CD4-positive, alpha-beta T cell treated with Interleukin-6 for 4 hours (primary cell): ENCODE measurements at regions not wholly inside any gene's neighbourhood (a gene's known extent, or its start where the extent isn't known, plus 50 kb on each side); places are given as distances from the start of the nearest gene placed in this dataset.

Experiments used
- DNase-seq: peaks from one replicate; pipeline ENCODE4 v3.0.0-alpha.2; 2020; ENCODE audit warnings: mixed read lengths

DNA sequence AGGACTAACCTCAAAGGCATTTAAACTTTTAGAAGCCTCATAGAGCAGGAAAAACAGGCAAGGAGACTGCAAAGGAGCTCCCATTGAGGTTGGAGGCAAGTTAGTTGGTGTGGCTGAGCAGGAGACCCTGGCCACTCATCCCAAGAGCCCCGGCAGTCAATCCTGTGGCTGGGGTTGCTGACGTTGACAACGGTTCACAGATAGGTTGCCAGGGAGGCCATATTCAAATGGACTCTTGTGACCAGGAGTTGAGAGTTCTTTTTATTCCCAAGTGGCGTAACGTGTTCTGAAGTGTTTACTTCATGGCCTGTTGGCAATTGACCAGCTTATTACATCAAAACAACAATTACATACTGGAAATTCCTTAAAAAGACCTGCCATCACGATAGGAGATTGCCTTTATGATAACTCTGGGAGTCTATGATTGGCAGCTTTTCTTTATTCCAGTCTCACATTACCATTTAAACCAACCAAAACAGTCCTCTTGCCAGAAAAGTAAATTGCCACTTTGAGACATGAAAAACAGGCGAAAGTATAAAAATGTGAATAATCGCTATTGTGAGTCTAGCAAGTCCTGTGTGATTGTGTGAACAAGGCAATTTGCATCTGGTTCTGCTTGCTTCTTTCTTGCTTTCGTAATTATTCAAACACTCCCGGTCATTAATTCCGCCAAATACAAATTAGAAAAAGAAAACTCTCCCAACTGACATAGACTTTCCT lies 394.9 kb downstream of the MED10 start:
- DNase-seq: no peak

DNA sequence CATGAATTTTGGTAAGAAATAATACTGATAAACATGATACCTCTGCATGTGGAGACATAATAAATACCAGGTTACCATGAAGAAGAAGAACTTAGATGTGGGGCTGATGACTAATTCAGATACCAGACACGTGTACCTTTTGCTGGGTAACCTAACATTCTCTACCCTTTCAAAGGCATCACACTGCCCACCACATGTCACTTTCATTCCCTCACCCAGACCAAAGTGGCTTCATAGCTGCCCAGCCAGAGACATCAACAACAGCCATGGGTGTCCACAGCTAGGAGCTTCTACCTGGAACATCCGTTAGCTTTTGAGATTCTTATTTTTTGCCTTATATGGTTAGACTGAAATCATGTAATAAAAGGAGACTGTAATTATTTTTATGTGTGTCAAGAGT lies 396.8 kb downstream of the MED10 start:
- no peak for DNase-seq

DNA sequence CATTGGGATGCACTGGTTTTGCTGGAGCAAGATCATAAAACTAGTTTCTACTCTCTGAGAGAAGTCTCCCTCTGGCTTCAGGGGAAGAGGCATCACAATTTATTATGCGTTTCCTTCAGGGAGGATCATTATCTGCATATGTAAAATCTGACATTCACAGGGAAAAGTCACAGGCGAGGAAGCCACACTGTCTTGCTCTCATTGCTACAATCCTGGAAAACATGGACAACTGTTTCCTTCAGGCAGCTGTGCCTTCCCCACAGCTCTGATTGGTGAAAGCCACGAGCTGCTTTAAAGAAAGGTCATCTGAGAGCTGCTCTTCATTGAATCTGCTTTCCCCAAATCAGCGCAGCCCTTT lies 397.8 kb downstream of the MED10 start:
- DNase-seq: no peak

DNA sequence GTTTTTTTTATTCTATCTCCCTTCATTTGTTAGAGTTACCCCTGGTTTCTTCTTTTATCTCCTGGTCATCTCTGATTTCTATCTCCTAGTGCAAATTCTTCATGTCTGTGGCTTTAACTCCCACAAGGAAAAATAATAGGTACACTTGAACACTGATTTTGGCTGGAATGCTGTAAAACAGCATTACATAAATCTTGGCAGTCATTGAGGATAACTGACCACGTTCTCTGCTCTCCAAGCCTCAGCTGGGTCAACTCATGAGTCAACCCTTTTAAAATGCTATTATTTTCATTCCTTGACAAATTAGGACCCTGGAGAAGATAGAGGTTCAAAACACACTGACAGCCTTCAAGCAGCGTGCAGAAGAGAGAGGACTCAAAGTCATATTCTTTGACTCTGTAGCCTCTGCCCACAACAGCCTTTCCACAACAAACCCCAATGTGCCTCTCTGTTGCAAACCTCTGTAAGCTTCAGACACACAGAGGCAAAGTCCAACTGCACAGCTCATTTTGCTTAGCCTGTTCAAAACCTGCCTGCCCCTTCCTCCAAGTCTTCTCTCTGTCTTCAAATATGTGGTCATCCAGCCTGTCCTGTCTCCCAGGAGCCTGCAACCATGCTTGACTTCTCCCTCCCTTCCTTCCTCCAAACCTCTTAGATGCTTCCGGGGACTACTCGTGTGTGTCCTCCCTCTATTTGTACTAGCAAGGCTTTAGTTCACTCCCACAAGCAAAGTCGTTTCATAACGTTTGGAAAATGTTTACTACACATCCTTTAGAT lies 398.4 kb downstream of the MED10 start:
- no peak for DNase-seq

DNA sequence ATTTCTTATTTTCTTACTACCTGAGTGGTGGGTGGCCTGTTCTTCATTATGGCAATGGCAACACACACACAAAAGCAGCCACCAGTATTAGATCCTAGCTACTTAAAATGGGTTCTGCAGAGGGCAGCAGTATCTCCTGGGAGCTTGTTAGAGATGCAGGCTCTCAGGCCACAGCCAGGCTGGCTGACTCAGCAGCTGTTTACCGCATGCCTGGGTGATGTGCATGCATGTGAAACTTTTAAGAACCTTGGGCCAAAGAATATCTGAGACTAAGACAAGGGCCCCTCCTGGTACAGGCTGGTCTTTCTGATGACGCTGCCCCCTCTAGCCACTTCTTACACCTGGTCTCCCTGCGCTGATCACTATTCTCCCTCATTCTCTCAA lies 399.0 kb downstream of the MED10 start:
- DNase-seq: no peak

DNA sequence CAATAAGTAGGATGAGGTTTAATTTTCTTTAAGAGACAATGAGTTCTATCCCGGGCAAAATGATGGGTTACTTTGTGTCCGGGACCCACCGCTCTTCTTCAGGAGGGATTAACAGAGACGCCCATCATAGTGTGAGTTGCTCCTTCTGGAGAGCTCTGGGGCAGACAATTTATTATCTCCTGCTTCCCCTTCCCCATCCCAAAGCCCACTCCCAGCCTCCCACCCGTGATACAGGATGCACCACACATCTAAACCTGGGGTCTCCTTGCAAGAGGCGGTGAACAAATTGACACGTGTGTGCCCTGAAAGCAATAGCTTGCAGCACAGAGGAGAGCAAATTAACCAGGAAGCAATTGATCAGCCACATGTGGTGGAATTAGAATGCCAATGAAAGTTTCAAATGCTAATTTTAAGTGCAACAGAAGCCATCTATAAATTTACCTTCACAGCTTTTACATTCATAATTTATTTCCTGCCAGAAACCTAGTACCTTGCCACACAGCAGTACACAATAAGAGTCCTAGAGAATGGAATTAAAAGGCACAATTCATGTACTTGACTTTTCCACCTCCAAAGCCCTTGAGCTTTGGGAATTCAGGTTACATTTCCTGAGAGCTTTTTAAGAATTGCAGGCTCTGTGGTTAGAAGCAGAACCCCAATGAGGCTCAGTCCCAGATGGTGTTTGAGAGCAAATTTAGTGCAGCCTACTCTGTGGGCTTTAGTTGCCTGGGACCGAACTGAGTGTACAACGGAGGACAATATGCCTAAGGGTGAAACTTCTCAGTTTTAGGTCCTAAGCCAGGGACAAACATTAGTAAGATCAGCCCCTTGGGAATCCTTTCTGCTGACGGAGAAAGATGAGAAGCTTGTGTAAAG lies 399.6 kb downstream of the MED10 start:
- no peak for DNase-seq

DNA sequence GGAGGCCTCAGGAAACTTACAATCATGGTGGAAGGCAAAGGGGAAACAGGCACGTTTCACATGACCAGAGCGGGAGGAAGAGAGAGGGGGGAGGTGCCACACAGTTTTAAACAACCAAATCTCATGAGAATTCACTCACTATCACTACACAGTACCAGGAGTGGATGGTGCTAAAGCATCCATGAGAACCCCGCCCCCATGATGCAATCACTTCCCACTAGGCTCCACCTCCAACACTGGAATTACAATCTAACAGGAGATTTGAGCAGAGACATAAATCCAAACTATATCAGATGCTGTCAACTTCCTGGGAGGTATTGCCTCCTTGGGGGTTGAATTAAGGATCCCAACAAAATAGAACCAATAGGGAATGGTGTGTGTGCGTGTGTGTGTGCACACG lies 407.1 kb downstream of the MED10 start:
- no peak for DNase-seq

DNA sequence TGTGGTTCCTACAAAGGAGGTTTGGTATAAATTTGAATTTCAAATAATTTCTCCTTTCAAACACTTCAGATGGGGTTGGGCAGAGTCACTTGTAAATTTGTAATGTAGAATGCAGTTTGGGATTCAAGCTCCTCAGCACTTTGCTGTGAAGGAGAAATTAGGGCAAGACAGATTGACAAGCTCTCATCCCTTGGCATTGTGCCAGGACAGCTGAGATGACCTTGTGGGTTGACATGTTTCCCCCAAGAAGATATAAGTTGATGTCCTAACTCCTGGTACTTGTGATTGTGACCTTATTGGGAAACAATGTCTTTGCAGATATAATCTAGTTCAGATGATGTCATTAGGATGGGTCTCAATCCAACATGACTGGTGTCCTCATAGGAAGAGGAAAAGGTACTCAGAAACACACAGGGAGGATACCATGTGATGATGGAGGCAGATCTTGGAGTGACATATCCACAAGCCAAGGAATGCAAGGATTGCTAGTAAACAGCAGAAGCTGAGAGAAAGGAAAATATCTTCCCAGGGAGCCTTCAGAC lies 408.3 kb downstream of the MED10 start:
- DNase-seq: no peak

DNA sequence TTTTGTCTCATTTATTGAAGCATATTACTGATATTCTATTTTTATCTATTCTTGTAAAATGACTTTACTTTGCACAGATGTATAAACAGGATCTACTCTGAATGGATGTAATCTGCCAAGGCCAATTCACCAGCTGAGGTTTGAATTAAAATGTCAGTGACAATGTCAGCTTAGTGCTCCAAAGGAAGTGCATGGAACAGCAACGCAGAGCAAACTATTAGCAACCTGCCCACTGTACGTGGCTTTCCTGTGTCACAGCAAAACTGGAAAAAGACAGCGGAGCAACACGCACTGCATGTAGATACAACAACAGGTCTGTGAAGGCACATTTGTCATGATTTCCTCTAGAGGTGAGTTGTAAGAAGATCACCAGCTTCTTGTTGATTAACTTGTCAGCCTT lies 409.4 kb downstream of the MED10 start:
- DNase-seq: no peak

DNA sequence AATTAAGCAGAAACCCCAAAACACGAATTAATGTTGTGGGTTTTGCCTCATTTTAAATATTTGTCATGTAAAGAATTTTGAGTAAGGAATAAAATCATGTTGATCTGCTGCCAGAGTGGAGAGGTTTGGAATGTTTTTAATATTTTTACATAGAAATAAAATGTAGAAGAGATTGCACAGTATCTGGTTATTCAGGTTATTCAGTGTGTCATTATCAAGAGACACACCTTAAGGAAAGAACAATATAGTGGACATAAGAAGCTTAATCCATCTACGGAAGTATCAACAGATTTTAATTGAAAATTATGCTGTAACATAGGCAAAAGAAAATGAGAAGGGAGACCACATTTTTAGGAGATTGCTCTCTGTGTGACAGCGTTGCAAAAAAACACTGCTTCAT lies 410.4 kb downstream of the MED10 start:
- DNase-seq: no peak

DNA sequence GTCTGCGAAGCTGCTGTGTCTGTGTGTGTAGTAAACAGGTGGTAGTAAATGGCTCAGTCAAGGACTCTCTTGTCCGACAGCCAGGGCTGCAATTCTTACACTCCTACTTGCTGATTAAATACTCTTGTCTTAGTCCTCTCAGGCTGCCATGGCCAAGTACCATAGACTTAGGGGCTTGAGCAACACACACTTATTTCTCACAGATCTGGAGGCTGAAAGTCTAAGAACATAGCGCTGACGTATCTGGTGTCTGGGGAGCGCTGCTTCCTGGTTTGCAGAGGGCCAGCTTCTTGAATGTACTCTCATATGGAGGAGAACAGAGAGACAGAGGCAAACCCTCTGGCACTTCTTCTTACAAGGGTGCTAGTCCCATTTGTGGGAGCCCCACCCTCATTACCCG lies 411.0 kb downstream of the MED10 start:
- DNase-seq: no peak

DNA sequence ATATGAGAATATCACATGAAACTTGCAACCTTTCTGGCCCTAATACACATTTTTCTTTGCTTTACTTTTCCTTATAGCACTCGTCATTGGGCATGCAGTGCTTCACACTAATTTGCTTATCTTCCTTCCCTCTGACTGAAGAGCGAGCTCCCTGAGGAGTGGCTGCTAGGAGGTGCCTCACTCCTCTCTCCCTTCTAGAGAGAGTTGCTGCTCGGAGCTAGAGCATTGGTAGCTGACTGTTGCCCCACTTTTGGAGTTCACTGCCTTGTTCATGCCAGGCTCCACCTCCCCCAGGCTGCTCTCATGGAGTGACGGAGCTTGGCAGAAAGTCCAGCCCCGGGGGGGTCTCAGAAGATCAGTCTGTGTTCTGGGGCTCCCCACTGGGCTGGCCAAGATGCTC lies 413.2 kb downstream of the MED10 start:
- no peak for DNase-seq

DNA sequence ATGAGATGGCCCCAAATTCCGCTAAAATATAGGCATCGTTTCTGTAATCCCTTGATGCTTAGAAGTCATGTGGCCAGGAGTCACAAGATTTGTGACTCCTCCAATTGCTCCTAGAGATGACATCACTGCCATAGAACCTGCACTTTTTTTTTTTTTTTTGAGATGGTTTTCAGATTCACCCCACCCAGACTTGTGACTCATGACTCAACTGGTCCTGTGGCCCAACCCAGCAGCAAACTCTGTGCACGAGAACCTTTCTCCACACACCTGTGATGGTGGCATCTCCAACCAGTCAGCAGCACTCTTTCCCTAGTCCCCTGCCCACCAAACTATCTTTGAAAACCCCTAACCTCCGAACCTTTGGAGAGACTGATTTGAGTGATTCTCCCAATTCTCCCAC lies 414.0 kb downstream of the MED10 start:
- no peak for DNase-seq

DNA sequence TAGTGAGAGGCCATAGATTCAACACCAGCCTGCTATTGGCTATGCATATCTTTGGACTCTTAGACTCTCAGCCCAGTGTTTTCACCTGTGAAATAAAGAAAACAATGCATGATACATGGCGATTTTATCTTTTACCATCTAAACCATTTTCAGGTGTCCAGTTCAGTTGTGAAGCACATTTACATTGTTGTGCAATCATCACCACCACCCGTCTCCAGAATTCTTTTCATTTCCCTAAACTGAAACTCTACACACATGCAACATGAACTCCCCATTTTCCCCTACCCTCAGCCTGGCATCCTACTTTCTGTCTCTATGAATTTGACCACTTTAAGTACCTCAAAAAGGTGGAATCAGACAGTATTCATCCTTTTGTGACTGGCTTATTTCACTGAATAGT lies 420.6 kb downstream of the MED10 start:
- DNase-seq: no peak

DNA sequence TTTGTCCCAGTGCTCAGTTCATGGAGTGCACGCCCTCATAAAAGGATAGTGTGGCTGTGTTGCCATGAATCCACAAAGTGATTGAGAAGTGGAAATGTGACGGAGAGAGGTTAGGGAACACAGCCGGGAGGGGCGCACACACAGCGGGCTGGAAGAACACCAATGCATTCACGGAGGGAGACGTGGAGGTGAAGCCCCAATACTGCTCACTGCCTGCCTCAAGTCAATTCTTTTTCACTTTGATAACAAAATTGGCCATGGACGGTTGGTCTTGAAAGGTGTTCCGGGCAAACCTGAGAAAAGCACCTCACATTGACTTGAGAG lies 424.1 kb downstream of the MED10 start:
- DNase-seq: no peak

DNA sequence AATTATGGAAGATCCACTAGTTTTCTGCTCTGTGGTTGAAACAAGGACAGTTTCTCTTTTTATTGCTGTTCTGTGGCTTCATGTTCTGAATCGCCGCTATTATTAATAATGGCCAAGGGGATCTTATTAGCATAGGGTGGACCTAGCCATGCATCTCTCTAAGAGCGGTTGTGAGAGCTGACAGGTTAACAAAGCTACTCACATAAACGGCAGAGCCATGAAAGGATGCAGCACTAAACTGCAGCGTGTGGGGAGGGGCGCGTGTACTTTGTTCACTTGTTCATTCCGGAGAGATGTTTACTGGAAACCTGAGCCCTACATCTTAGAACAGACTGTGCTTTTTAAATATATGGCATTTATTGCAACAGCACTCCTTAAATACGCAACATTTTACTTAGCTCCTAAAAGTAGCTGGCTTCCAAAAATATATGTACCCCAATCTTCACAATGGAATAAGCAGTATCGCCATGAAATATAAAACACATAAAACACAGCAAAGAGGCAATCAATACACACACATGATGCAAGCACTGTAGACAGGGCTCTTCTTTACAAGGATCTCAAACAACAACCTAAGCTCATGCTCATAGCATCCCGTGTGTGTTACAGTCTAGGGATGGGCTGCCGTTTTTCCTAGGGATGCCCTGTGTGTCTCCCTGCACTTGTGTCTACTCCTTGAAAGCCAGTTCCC lies 424.6 kb downstream of the MED10 start:
- no peak for DNase-seq

DNA sequence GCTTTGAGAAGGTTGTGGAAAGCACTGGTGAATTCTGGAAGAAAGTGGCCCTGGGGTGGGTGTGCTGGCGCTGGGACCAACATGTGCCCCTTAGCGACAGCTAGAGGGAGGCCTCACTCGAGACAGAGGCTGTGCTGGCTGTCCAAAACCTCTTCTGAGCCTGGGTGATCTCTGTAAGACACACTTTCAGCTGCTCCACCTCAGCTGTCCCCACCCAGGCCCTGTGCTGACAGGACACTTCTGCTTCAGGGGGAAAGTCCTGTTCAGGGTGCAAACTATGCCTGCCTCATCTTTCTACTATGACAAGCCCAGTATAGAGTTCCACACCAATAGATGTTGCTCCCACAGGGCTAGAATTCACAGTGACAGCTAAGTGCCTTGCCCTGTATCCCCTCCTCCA lies 426.4 kb downstream of the MED10 start:
- no peak for DNase-seq

DNA sequence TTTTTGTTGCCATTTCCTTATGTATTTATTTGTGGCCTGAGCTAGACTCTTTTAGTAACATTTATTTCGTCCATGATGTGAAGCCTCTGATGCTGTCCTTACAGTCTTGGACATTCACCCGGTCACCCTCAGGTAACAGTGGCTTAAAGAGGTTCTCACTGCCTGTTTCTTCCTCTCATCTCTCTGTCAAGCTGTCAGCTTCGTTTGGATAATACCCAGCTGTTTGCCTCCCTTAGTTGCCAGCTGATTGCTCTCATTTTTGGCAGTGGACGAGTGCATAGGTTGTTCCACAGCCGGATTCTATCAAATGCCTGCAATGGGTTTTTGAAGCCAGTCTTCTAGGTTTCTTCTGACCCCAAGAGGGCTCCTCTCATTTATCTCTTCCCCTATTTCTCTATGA lies 427.7 kb downstream of the MED10 start:
- DNase-seq: no peak

DNA sequence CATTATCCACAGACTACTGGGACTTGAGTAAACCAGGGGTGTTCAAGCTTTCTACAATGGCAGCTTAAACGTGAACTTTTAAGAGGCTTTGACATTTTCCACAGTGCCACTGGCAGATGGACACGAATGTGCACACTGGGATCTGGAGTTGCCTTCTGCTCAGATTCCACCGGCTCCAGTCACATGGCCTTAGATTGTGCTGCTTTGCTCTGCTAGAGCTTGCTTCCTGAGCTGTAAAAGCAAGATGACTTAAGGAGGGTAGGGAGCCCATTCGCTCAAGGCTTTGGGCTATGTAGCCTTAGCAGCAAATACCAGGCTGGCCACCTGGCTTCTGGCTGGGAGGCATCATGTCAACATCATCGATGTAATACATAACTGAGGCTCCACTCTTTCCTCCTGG lies 436.9 kb downstream of the MED10 start:
- DNase-seq: no peak

DNA sequence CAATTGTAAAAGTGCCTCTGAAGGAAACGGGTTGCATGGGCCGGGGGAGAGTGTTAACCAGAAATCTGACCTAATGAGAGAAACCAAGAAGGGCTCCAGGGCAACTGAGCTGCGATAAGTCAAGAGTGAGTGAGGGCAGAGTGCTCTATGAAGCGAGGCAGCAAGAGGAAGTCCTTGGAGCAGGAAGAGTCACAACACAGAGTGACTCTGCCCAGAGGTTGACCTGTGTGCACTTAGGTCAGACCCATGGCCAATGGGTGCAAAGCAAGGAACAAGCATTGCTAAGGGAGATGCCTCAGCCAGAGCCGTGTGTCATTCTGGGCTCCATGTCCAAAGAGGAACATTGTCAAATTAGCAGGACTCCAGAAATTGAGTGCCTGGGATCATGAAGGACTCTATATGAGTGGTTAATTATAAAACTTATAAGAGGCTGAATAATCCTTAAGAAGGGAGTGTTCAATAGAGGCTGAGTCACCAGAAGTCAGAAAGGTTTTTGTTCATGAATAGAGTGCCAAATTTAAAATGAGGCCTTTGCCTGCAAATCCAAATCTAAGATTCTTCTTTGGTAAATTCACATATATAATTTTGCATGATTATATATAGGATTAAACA lies 438.5 kb downstream of the MED10 start:
- no peak for DNase-seq

DNA sequence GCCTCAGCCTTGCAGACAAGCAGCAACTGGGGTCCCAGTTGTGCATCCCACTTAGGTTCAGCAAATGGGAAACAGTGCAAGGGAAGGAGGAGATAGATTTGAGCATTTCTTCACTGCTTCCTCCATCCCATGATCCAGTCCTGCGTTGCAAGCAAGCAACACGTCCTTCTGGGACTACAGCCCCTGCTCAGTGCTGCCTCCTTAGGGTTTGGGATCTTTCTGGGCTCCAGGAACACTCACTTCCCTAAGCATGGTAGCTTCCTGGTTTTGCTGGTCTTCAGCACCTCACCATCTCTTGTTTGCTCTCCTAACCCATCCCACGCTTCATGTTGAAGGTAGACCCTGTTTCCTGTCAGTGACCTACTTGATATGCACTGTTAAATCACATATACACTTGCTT lies 444.7 kb downstream of the MED10 start:
- DNase-seq: no peak

DNA sequence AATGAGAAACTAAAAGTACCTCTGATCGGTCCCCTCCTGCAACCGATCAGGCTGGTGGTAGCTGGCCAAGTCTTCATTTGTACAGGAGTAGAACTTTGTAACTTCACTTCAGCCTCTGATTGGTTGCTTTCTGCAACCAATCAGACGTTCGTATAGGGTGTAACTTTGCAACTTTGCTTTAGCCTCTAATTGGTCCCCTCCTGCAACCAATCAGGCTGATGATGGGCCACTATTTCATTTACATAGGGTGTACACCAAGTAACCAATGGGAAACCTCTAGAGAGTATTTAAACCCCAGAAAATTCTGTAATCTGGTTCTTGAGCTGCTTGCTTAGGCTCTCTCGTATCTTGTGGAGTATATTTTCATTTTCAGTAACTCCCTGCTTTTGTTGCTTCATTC lies 445.5 kb downstream of the MED10 start:
- no peak for DNase-seq

DNA sequence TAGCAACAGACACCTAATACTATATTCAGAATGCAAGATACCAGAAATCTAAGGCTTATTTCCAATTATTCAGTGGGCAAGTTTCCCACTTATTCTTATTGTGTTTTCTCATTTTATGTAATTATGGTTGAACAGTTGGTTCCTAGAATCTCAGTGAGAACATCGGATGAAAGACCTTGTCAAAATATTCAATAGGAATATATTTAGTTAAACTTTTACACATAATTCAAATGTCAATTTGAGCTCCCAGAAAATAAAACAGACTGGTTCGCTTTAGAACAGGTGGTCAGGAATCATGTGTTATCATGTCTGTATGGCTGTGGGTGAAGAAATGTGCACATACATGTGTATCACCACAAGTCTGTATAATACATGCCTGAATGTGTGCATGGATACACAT lies 447.8 kb downstream of the MED10 start:
- no peak for DNase-seq
